Peyer's patch (tissue), 4 donors: ENCODE measurements at regions not wholly inside any gene's neighbourhood (a gene's known extent, or its start where the extent isn't known, plus 50 kb on each side); places are given as distances from the start of the nearest gene placed in this dataset.

Experiments
- CTCF ChIP-seq, 6 experiments: fragments of 450-650 bp in 4 of 6; fragments of 200-600 bp in 2 of 6; sonication (generic) in 1 of 6; IDR thresholded peaks; one replicate each; pipeline ENCODE4 v1.5.1; 2017 to 2019; ENCODE audit warnings: antibody characterized with exemption in 6 of 6, mild to moderate bottlenecking in 3 of 6, moderate library complexity in 1 of 6
- POLR2A ChIP-seq, 2 donors: fragments of 450-650 bp; IDR thresholded peaks; one replicate each; pipeline ENCODE4 v1.5.1; 2017; ENCODE audit warnings: antibody characterized with exemption in 2 of 2, mild to moderate bottlenecking in 2 of 2, moderate library complexity in 2 of 2

- TF ChIP-seq CTCF (IDR thresholded peaks at IDR 0.05) (no peak), POLR2A (IDR thresholded peaks at IDR 0.05) (no peak)
Observed at GRCh38 chr11:19577391-19577975, 135.2 kb upstream of the NAV2 start.
